Activated T-helper 1 cell treated with anti-CD3 and anti-CD28 coated beads, Interleukin-12 subunit alpha, Interleukin-12 subunit beta, Interleukin-2, Interleukin-4 antibody, amounts not matched to agents 30 ng/mL and 10 ng/mL and 1 ng/mL, durations not matched to agents 14 hours and 24 hours and 36 hours (primary cell): ENCODE measurements at regions not wholly inside any gene's neighbourhood (a gene's known extent, or its start where the extent isn't known, plus 50 kb on each side); places are given as distances from the start of the nearest gene placed in this dataset.

ENCODE experiments used
- DNase-seq: peaks from one replicate; pipeline ENCODE4 v3.0.0; 2021; ENCODE audit warnings: low spot score
- H3K27ac Mint-ChIP-seq: one replicate; pipeline ENCODE4 v1.8.0; 2021; ENCODE audit warnings: mild to moderate bottlenecking, mixed read lengths
- H3K27me3 Mint-ChIP-seq: one replicate; pipeline ENCODE4 v1.8.0; 2022; ENCODE audit warnings: mild to moderate bottlenecking, moderate library complexity, mixed read lengths; ENCODE audit not compliant: insufficient read depth
- H3K36me3 Mint-ChIP-seq: one replicate; pipeline ENCODE4 v1.8.0; 2021; ENCODE audit warnings: low read depth, mixed read lengths
- H3K4me1 Mint-ChIP-seq: one replicate; pipeline ENCODE4 v1.8.0; 2021; ENCODE audit warnings: low read depth, mixed read lengths
- H3K4me3 Mint-ChIP-seq: one replicate; pipeline ENCODE4 v1.8.0; 2021; ENCODE audit warnings: mild to moderate bottlenecking, moderate library complexity, mixed read lengths
- H3K9me3 Mint-ChIP-seq: one replicate; pipeline ENCODE4 v1.8.0; 2021; ENCODE audit warnings: mixed read lengths
- intact Hi-C: fragments of 100-400 bp; cut with micrococcal nuclease; formaldehyde crosslinking; loops from one replicate; pipeline ENCODE4 v1.15.1; 2024

DNA sequence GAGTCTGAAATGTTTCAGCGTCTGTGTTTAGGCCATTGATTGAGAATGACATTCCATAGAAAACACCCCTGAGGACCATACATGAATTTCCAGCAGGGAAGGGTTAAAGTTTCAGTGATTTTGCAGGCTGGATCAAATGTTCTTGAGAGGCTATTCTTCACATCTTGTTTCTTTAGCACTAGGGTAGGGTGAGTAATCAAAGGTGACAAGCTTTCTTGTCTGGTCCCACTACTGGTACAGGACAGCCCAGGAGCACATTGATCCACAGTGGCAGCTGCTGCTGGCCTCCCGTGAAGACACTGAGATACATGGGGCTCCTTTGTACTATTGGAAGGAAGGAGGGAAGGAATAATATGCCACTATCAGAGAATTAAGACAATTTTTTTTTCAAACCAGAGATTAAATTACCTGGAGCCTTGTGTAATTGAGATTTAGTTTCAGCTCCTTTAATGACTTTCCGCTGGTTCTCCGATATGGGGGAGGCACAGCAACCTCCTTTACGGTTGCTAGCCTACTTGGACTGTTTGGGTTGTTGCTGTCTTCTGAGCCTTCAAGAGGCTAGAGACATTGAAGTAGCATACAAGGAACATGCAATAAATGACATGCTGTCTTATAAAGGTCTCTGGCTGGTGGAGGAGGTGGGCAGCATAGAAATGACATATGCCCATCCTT lies 368.9 kb downstream of the SOX11 start:
- no peak overlapping the region for H3K4me3 Mint-ChIP-seq
- intact Hi-C loops, result no loop called here
- no peaks in the 10 kb centered on the region for H3K36me3 Mint-ChIP-seq
- H3K27me3 Mint-ChIP-seq, result no peaks in the 10 kb centered on the region
- no peaks in the 10 kb centered on the region for H3K4me1 Mint-ChIP-seq
- H3K9me3 Mint-ChIP-seq, result no peaks in the 10 kb centered on the region
- no peak overlapping the region for H3K27ac Mint-ChIP-seq
- DNase-seq, result no peak

DNA sequence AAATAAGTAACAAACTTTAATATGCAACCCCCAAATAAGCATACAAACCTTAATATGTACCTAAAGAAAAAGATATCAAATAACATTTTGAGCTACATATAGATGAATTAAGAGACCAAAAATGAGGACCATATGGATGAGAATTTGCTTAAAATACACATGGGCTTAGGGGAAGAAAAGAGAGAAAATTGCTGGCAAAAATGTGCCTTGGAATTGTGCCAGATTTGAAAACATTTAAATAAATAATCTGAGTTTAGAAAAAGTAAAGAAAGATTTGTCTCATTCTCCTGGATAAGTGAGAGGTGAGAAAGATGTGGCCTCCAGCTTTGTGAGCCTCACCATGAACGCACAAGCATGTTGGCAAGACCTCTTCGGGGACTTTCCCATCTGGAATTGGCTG lies 372.6 kb downstream of the SOX11 start:
- H3K9me3 Mint-ChIP-seq, result no peaks in the 10 kb centered on the region
- H3K27ac Mint-ChIP-seq, result no peak overlapping the region
- intact Hi-C loops, result no loop called here
- H3K36me3 Mint-ChIP-seq, result no peaks in the 10 kb centered on the region
- H3K4me1 Mint-ChIP-seq, result no peaks in the 10 kb centered on the region
- no peaks in the 10 kb centered on the region for H3K27me3 Mint-ChIP-seq
- DNase-seq, result no peak
- H3K4me3 Mint-ChIP-seq, result no peak overlapping the region

DNA sequence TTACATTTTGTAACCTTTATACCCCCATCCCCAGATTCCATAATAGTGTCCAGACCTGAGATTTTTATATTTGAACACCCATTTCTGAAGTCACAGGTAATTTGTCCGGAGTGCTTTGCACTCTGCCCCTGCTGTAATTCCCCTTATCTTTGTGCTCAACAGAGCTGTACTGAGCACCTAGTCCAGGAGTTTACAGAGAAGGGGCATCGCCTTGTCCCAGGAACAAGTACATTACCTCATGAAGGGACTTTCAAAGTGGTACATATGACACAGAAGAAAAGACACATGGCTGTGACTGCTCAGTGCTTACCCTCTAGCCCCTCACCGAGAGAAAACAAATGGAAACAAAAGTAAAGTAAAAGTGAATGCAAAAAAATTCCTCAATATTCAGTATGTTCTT lies 373.5 kb downstream of the SOX11 start:
- Mint-ChIP-seq H3K4me1 (no peaks in the 10 kb centered on the region), H3K9me3 (no peaks in the 10 kb centered on the region), H3K27me3 (no peaks in the 10 kb centered on the region), H3K4me3 (no peak overlapping the region), H3K36me3 (no peaks in the 10 kb centered on the region), H3K27ac (no peak overlapping the region)
- intact Hi-C loops, result no loop called here
- no peak for DNase-seq

DNA sequence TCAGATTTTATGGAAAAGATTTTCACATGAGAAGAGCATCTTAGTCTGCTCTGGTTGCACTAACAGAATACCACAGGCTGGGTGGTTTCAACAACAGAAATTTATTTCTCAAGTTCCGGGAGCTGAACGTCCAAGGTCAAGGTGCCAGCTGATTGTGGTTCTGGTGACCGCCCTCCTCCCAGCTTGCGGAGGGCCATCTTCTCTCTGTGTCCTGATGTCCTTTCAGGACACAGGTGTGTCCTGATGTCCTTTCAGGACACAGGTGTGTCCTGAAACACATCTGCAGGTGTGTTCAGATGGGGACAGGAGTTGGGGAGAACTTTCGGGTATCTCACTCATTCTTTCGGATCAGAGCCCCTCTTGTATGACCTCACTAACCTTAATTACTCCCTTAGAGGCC lies 374.9 kb downstream of the SOX11 start:
- Mint-ChIP-seq H3K9me3 (no peaks in the 10 kb centered on the region), H3K36me3 (no peaks in the 10 kb centered on the region), H3K4me1 (no peaks in the 10 kb centered on the region), H3K4me3 (no peak overlapping the region), H3K27ac (no peak overlapping the region), H3K27me3 (no peaks in the 10 kb centered on the region)
- intact Hi-C loops, result no loop called here
- DNase-seq, result no peak

DNA sequence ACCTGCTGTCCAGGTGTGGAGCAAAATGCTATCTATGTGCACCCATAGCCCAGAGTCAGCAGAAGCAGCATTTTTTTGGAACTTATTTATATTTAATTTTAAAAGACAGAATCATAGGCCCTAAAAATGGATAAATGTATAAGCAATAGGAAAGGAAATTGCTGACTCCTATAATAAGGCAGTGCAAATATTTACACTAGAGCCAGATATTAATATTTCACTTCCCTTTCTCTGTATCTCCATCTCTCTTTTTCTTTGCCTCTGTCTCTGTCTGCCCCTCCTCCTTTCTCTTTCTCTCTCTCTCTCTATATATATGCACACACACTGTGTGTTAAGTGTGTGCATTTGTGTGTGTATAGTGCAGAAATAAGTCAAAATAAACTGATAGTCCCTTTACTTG lies 375.6 kb downstream of the SOX11 start:
- Mint-ChIP-seq H3K4me1 (no peaks in the 10 kb centered on the region), H3K27ac (no peak overlapping the region), H3K36me3 (no peaks in the 10 kb centered on the region), H3K4me3 (no peak overlapping the region), H3K9me3 (no peaks in the 10 kb centered on the region), H3K27me3 (no peaks in the 10 kb centered on the region)
- intact Hi-C loops, result no loop called here
- no peak for DNase-seq

DNA sequence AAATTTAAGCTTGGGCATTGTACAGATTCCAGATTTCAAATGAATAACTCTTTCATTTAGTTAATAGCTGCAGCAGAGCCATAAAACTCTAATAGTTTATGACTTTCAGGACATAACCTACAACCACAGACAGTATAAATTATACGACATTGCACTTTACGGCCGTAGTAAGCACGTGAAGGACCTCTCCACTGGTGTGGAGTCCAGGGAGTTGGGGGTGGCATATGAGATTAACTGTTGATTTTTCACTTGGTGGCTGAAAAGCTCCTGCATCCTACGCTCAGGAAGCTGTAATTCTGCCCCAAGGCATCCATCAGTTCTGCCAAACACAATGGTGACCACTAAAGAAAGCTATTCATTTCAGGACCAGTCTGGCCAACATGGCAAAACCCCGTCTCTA lies 376.2 kb downstream of the SOX11 start:
- Mint-ChIP-seq H3K36me3 (no peaks in the 10 kb centered on the region), H3K9me3 (no peaks in the 10 kb centered on the region)
- intact Hi-C loops, result no loop called here

DNA sequence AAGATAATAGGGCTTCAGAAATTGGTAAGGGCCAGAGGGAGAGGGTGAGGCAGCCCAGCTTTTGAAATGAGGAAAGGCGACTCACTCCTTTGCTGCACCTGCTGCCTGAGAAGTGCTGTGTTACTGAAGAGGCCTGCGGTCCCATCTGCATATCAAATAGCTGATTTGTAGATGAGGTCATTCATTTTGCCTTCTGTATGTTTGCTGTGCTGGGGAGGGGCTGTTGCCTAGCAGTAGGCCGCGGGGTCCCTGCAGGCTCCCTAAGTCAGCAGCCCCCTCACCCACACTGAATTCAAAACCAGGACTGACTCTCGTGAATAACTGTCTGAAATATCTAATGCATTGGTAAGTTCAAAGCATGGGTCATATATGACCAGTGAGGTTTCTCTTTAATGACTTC lies 377.2 kb downstream of the SOX11 start:
- H3K4me1 Mint-ChIP-seq, result no peaks in the 10 kb centered on the region
- H3K27ac Mint-ChIP-seq, result no peak overlapping the region
- H3K4me3 Mint-ChIP-seq, result no peak overlapping the region
- H3K27me3 Mint-ChIP-seq, result no peaks in the 10 kb centered on the region
- no peaks in the 10 kb centered on the region for H3K9me3 Mint-ChIP-seq
- H3K36me3 Mint-ChIP-seq, result no peaks in the 10 kb centered on the region
- no peak for DNase-seq
- intact Hi-C loops, result no loop called here

More for the DNA sequence above, 376.2 kb downstream of the SOX11 start:
- no peaks in the 10 kb centered on the region for H3K4me1 Mint-ChIP-seq
- H3K27ac Mint-ChIP-seq, result no peak overlapping the region
- no peak for DNase-seq
- H3K4me3 Mint-ChIP-seq, result no peak overlapping the region
- no peaks in the 10 kb centered on the region for H3K27me3 Mint-ChIP-seq

DNA sequence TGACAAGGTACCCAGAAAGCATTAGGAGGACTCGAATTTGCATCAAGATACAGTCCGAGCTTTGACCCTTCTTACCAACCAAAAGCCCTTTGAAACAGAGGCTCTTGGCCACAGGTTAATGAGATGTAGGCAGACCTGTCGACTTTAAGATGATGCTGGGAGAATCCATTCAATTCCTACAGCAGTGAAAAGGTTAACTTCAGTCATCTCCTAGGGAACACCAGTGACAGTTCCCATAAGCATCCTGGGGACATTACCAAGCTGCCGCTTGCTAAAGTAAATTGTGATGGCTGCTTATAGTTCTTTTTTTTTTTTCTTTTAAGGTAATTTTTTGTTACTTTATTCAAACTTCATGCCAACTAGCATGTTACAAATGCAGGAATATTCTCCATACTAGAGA lies 379.3 kb downstream of the SOX11 start:
- intact Hi-C loops, result no loop called here
- Mint-ChIP-seq H3K36me3 (no peaks in the 10 kb centered on the region), H3K27ac (no peak overlapping the region), H3K4me1 (no peaks in the 10 kb centered on the region), H3K4me3 (no peak overlapping the region), H3K27me3 (no peaks in the 10 kb centered on the region), H3K9me3 (no peaks in the 10 kb centered on the region)
- DNase-seq, result no peak

DNA sequence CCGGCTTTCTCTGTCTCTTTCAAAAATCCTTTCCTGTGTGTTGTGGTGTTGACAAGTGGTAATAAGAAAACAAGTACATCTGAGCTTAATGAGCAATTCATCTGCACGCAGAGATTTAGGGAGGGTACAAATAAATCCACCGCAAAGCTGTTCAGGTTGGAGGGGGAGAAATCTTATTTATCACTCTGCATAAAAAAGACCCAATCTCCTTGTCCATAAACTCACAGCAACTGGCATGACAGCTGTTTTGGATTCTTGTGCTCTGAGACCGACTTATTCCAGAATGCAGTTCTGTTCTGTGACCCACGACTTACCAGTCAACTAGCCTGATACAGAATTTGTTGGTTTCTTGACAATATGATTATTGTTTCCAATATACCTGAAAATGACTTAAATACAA lies 380.1 kb downstream of the SOX11 start:
- Mint-ChIP-seq H3K4me1 (no peaks in the 10 kb centered on the region), H3K36me3 (no peaks in the 10 kb centered on the region), H3K27ac (no peak overlapping the region), H3K9me3 (no peaks in the 10 kb centered on the region), H3K27me3 (no peaks in the 10 kb centered on the region), H3K4me3 (no peak overlapping the region)
- intact Hi-C loops, result no loop called here
- DNase-seq, result no peak

DNA sequence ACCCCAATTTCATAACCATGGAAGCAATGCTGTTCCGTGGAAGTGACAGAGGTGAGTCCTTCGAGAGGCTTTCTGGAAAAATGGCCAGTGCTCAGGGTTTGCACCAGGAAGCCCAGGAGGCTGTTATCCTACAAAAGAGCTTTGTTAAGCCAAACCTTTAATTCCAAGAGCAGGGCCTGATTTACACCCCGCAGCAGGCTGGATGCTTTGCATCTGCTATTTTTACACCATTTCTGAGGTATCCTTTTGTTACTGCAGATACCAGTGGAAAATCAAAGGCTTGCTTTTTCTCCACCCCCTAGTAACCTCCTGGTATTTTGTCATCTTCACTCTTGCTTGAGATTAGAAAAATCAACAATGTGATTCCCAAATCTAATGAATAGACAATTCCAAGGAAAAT lies 380.6 kb downstream of the SOX11 start:
- Mint-ChIP-seq H3K27ac (no peak overlapping the region), H3K4me3 (no peak overlapping the region), H3K4me1 (no peaks in the 10 kb centered on the region), H3K36me3 (no peaks in the 10 kb centered on the region), H3K27me3 (no peaks in the 10 kb centered on the region), H3K9me3 (no peaks in the 10 kb centered on the region)
- intact Hi-C loops, result no loop called here
- no peak for DNase-seq

DNA sequence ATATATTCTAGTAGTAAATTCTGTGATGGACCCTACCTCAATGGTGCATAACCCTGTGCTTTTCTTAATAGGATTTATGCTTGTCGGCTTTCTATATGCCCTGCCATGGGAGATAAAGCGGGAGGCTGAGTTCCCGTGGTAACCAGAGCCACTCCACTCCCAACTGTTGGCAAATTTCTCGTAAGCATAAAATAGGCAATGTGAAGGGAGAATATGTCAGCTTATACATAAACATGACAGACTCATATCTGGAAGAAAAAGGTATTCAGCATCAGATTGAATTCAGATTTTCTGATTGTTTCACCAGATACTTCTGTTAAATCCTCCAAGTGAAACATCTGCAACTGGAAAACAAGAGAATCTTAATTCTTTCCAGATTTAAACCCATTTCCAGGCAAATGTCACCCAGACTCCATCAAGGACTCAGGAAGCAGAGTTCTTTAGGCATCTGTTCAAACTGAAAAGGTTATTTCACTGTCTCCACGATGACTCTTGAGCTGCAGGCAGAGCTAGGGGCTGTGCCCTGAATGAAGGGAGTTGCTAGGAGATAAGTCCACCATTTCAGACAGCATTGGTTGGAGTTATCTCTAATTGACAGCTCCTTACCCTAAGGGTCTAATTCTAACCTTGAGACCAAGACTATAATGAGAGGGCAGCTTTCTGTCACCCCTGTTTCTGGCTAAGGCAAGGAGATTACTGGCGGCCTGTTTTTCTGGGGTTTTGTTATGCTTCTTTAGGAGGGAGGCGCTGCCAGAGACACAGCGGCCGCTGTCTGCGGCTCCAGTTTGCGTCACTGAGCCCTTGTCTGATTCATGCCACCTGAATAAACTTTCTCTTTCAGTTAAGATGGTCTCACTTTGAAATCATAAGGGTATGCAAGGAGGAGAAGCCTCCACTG lies 381.3 kb downstream of the SOX11 start:
- Mint-ChIP-seq H3K27ac (no peak overlapping the region), H3K36me3 (no peaks in the 10 kb centered on the region), H3K9me3 (no peaks in the 10 kb centered on the region), H3K27me3 (no peaks in the 10 kb centered on the region), H3K4me1 (no peaks in the 10 kb centered on the region), H3K4me3 (no peak overlapping the region)
- no peak for DNase-seq
- intact Hi-C loops, result no loop called here

DNA sequence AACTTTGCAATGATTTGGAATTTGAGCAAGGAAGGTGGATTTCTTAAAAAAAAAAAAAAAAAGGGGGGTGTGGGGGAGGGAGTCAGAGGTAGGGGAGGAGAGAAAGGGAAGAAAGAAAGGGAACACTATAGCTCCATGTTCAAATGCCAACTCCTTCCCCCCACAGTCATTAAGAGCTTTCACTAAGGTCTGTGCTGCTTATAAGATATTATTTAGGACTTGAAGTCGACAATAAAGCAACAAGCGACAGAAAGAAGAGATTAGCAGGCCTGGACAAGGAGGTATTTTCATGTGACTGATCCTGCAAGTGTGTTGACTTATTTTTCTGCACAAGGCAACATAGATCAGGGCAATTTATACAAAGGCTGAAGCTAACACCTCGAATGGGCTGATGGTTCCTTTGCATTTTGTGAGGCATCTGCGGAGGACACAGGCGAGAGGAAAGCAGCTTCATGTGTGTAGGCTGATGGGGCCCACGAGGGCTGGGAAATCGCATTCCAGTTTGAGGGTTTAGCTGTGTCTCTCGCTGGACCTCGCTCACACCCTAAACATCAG lies 382.0 kb downstream of the SOX11 start:
- Mint-ChIP-seq H3K9me3 (no peaks in the 10 kb centered on the region), H3K27ac (no peak overlapping the region), H3K27me3 (no peaks in the 10 kb centered on the region), H3K4me3 (no peak overlapping the region), H3K4me1 (no peaks in the 10 kb centered on the region), H3K36me3 (no peaks in the 10 kb centered on the region)
- DNase-seq, result no peak
- intact Hi-C loops, result no loop called here

DNA sequence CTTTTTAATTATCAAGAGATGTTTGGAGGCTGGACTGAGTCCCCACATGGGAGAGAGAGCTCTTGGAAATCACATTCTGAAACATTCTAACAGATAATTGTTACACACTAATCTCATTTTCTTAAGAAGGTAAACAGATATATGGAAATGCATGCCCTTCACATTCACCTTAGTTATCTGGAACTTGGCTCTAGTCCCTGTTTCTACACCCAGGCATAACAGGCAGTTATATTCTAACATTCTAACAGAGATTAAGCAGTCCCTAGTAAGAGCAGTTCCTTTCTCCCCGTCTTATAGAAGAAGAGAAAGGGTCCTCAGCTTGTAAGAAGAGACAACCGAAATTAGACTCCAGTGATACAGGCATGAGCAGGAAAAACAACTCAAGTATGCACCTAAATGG lies 385.4 kb downstream of the SOX11 start:
- Mint-ChIP-seq H3K27me3 (no peaks in the 10 kb centered on the region), H3K9me3 (no peaks in the 10 kb centered on the region), H3K4me3 (no peak overlapping the region), H3K27ac (no peak overlapping the region), H3K4me1 (no peaks in the 10 kb centered on the region), H3K36me3 (no peaks in the 10 kb centered on the region)
- no peak for DNase-seq
- intact Hi-C loops, result no loop called here
